Endometrium (tissue), 2 donors: ENCODE measurements at regions not wholly inside any gene's neighbourhood (a gene's known extent, or its start where the extent isn't known, plus 50 kb on each side); places are given as distances from the start of the nearest gene placed in this dataset.
"Not testable (repeated sequence)": the region's sequence is repeated elsewhere in the genome, so short reads cannot be mapped to it uniquely, and the experiment has no call there.

Source experiments
- FAIRE-seq: peaks from 2 replicates; lab custom pipeline; 2012; peaks lifted over from hg19 to GRCh38; lab: Jason Lieb, UNC
- donor health status: control.
- donor health status: control.

GRCh38 chr7:36038063-36038721, 114.9 kb upstream of the EEPD1 start:
- FAIRE-seq: no peak

GRCh38 chr7:36039243-36039642, 113.8 kb upstream of the EEPD1 start:
- no peak for FAIRE-seq

GRCh38 chr7:36039671-36040070, 113.4 kb upstream of the EEPD1 start:
- no peak for FAIRE-seq

GRCh38 chr7:36040679-36041078, 112.4 kb upstream of the EEPD1 start:
- no peak for FAIRE-seq

- FAIRE-seq: no peak
Measured at GRCh38 chr7:36044101-36044892, 108.8 kb upstream of the EEPD1 start.

- FAIRE-seq: no peak
Measured at GRCh38 chr7:36045326-36045725, 107.7 kb upstream of the EEPD1 start.

- FAIRE-seq: no peak
Measured at GRCh38 chr7:36045830-36046341, 107.2 kb upstream of the EEPD1 start.

- FAIRE-seq: no peak
Measured at GRCh38 chr7:36047091-36047658, 105.9 kb upstream of the EEPD1 start.

- FAIRE-seq: no peak
Measured at GRCh38 chr7:36048141-36048901, 104.7 kb upstream of the EEPD1 start.

- no peak for FAIRE-seq
Measured at GRCh38 chr7:36048902-36049240, 104.2 kb upstream of the EEPD1 start.

GRCh38 chr7:36051501-36051900, 101.6 kb upstream of the EEPD1 start:
- FAIRE-seq: no peak

- no peak for FAIRE-seq
Measured at GRCh38 chr7:36053589-36053988, 99.5 kb upstream of the EEPD1 start.

- no peak for FAIRE-seq
Measured at GRCh38 chr7:36054637-36055036, 98.4 kb upstream of the EEPD1 start.

- FAIRE-seq: no peak
Measured at GRCh38 chr7:36055207-36055606, 97.8 kb upstream of the EEPD1 start.

- FAIRE-seq: no peak
Measured at GRCh38 chr7:36057323-36057722, 95.7 kb upstream of the EEPD1 start.

- FAIRE-seq: no peak
Measured at GRCh38 chr7:36058020-36058592, 94.9 kb upstream of the EEPD1 start.

GRCh38 chr7:36060388-36060787, 92.7 kb upstream of the EEPD1 start:
- FAIRE-seq: not testable (repeated sequence)

- FAIRE-seq: no peak
Measured at GRCh38 chr7:36062154-36062815, 90.8 kb upstream of the EEPD1 start.

- no peak for FAIRE-seq
Measured at GRCh38 chr7:36064676-36065075, 88.4 kb upstream of the EEPD1 start.

GRCh38 chr7:36065563-36066342, 87.3 kb upstream of the EEPD1 start:
- not testable (repeated sequence) for FAIRE-seq

GRCh38 chr7:36066343-36066664, 86.8 kb upstream of the EEPD1 start:
- FAIRE-seq: no peak
